GM12875 (cell line): ENCODE measurements at regions not wholly inside any gene's neighbourhood (a gene's known extent, or its start where the extent isn't known, plus 50 kb on each side); places are given as distances from the start of the nearest gene placed in this dataset.

Experiments
- H3K4me3 ChIP-seq: one replicate; pipeline ENCODE4 v1.5.1; 2011; ENCODE audit warnings: low read depth, low read length, control low read depth
- TF ChIP-seq, protein P1 (sequence below): IDR thresholded peaks from 2 replicates; pipeline ENCODE4 v1.5.1; 2011; ENCODE audit warnings: low read depth, mild to moderate bottlenecking, control low read depth, inconsistent platforms, low read length, moderate library complexity, borderline replicate concordance; ENCODE audit not compliant: insufficient read depth

GRCh38 chr6:18897350-18897749 lies 510.2 kb downstream of the RNF144B start:
- H3K4me3 ChIP-seq = no peak overlapping the region
- TF ChIP-seq, protein P1, sequence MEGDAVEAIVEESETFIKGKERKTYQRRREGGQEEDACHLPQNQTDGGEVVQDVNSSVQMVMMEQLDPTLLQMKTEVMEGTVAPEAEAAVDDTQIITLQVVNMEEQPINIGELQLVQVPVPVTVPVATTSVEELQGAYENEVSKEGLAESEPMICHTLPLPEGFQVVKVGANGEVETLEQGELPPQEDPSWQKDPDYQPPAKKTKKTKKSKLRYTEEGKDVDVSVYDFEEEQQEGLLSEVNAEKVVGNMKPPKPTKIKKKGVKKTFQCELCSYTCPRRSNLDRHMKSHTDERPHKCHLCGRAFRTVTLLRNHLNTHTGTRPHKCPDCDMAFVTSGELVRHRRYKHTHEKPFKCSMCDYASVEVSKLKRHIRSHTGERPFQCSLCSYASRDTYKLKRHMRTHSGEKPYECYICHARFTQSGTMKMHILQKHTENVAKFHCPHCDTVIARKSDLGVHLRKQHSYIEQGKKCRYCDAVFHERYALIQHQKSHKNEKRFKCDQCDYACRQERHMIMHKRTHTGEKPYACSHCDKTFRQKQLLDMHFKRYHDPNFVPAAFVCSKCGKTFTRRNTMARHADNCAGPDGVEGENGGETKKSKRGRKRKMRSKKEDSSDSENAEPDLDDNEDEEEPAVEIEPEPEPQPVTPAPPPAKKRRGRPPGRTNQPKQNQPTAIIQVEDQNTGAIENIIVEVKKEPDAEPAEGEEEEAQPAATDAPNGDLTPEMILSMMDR = no peak

DNA sequence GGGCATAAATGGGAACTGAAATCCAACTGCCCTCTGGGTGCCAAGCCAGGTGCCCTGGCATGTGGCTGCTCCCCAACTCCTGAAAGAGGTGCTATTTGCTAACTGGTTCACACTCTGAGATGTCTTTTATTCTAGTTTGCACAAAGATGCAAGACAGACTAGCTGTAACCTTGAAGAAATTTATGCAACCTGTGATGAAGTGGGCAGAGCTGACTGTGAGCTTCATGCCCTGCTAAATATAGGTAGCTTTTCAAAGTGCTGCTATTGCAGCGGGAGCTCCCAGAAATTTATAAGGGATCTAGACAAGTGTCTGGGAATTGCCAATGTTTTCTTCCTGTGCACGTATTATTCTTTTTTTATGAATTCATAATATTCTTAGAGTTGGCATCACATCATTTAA lies 517.5 kb downstream of the RNF144B start:
- TF ChIP-seq, protein P1 = no peak
- no peak overlapping the region for H3K4me3 ChIP-seq

GRCh38 chr6:18920701-18921100 lies 533.6 kb downstream of the RNF144B start:
- no peak overlapping the region for H3K4me3 ChIP-seq
- TF ChIP-seq, protein P1 = no peak

GRCh38 chr6:18931086-18931485 lies 543.9 kb downstream of the RNF144B start:
- no peak overlapping the region for H3K4me3 ChIP-seq
- TF ChIP-seq, protein P1 = no peak

- TF ChIP-seq, protein P1 = no peak
- no peak overlapping the region for H3K4me3 ChIP-seq
Measured at GRCh38 chr6:18958146-18958545, 571.0 kb downstream of the RNF144B start.

DNA sequence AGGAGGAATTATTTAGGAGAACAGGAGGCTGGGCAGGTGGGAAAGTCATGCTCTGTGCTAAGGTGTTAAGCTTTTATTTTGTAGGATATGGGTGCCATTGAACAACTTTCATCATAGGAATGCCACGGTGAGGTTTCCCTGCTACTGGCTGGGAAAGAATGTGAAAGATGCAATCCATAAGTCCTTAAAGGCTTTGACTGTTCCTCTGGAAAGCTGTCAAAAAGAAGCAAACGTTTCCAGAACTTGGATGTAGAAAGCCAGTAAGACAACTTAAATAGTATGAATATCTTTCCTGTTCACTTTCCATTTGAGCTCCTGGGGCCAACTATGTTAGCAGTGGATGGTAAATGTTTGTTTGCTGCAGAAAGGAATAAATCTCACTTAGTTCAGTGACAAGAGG lies 574.4 kb downstream of the RNF144B start:
- no peak overlapping the region for H3K4me3 ChIP-seq

GRCh38 chr6:18962361-18962905 lies 575.3 kb downstream of the RNF144B start:
- TF ChIP-seq, protein P1 = no peak
- H3K4me3 ChIP-seq = no peak overlapping the region

More for the DNA sequence above, 574.4 kb downstream of the RNF144B start:
- TF ChIP-seq, protein P1 = no peak
